ENCODE measurements at regions not wholly inside any gene's neighbourhood (a gene's known extent, or its start where the extent isn't known, plus 50 kb on each side); places are given as distances from the start of the nearest gene placed in this dataset.

DNA sequence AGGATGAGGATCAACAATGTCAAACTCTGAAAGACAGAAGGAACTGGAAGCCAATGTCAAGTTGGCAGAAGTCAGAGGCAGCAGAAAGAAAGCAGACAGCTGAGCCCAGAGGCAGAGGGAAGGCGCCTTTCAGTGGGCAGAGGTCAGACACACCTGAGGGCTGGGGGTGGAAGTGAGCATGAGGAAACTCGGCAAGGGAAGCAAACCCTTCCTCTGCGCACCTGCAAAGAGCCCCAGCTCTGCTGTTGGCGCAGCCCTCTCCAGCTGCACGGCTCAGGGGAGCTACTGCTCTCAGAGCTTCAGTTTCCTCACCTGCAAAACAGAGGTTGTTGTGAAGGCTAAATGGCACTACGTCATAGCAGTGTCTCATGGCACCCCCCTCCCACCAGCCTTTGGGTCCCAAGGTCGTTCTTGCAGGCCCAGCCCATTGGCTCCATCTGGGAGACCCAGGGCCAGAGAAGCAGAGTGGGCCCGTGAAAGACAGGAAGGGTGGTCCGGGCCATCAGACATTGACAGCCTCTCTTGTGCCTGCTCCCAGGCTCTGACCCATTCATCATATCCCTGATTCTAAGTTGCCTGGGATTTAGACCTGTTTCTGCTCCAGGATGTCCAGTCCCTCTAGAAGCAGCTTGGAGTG lies 53.3 kb upstream of the SLC6A11 start:
- no peak for DNase-seq (ENCODE audit: low spot score)

GRCh38 chr3:10763248-10763620 lies 52.8 kb upstream of the SLC6A11 start:
- DNase-seq (ENCODE audit: low spot score), result no peak

GRCh38 chr3:10763817-10764258 lies 52.2 kb upstream of the SLC6A11 start:
- DNase-seq (ENCODE audit: low spot score), result no peak

DNA sequence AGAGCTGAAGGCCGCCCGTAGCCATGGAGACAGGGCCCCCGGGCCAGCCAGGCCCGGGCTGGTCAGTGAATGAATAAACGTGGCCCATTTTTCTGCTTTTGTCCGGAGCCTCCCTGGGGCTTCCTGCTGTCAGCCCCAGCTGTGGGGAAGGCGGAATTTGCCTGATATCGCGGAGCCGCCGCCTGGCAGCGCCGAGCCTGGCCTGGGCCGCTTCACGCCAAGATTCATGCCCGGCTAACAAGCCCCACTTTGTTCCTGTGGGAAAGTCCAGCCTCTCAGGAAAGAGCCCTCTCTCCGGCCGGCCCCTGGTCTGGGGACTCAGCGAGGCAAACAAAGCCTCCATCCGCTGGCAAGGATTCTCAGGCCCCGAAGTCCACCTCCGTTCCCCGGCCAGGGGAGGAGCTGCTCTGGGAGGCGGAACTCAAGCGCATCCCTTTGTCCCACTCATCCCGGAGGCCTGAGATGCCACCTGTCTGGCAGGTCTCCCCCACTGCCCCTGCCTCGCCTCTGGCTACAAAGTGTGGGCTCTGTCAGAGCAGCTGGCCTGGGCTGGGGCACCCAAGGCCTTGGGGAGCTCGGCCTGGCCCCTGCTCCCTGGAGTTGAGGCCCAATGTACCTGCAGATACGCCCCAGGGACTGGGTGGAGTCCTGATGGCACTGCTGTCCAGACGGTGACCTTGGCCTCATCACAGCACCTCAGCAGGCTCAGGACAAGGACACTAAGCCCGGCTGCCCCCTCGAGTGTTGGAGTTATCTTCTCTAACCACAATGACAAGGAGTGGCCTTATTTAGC lies 51.6 kb upstream of the SLC6A11 start:
- no peak for DNase-seq (ENCODE audit: low spot score)

DNA sequence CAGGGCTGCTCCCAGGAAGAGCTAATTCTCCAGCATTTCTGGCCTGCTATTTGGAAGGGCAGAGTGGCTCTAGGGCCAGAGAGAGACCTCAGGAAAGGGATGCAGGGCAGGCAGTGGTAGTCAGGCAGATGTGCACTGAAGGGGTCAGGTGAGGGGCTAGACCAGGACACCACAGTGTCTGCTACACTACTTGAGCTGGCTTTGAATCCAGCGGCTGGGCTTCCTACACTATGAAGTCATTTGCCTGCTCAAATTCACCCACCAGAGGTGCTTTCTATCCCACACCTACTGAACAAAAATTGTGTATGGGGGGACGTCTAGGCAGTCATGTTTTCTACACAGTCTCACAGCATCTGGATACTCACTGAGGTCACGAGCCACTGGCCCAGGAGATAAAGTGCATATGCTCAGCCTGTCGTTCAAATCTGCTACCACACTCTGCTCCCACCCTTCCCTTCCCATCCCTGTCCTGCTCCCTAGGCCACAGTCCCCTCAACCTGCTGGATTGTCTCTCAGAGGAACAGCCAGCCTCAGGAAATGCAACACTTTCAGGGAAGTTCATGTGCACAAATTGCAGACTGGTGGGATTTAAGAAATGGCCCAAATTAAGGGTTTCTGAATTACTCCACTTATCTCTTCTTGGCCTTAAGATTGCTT lies 49.9 kb upstream of the SLC6A11 start:
- no peak for DNase-seq (ENCODE audit: low spot score)

Data from HT-29 (cell line).